B cell (primary cell): ENCODE measurements at regions not wholly inside any gene's neighbourhood (a gene's known extent, or its start where the extent isn't known, plus 50 kb on each side); places are given as distances from the start of the nearest gene placed in this dataset.

Experiments used
- ATAC-seq: fragments of 200-7000 bp; cut with Tn5 transposase; one replicate; pipeline ENCODE4 v1.10.0; 2021; ENCODE audit warnings: low read depth, mild to moderate bottlenecking, moderate number of reproducible peaks, moderate library complexity
- CTCF ChIA-PET: fragments of 350-600 bp; sonication (Branson Sonifier 250); formaldehyde crosslinking; loops from one replicate; lab custom pipeline; 2021; ENCODE audit warnings: antibody characterized with exemption, inconsistent platforms; lab: Charles Lee
- POLR2A ChIA-PET: fragments of 350-600 bp; sonication (Branson Sonifier 250); formaldehyde crosslinking; loops from one replicate; lab custom pipeline; 2021; ENCODE audit warnings: antibody characterized with exemption; lab: Charles Lee
- DNase-seq: peaks from one replicate; pipeline ENCODE4 v3.0.0; 2013
- H2AFZ ChIP-seq: 2 replicates; pipeline ENCODE4 v1.6.1; 2012; ENCODE audit warnings: mild to moderate bottlenecking, low read depth, low read length; ENCODE audit not compliant: insufficient read depth, poor library complexity, severe bottlenecking
- H3K27ac ChIP-seq, 2 donors: 1 replicate in 1 of 2; 2 replicates in 1 of 2; pipeline ENCODE4 v1.5.1; 2012 to 2013; ENCODE audit warnings: low read length in 2 of 2, mild to moderate bottlenecking in 2 of 2, moderate library complexity in 1 of 2
- H3K27me3 ChIP-seq, 4 experiments: fragments of 200-600 bp in 1 of 4; sonication (generic) in 1 of 4; replicated peaks in 1 of 4; 1 replicate in 2 of 4; 2 replicates in 2 of 4; pipeline versions ENCODE4 v1.6.1 to v1.7.0; 2013 to 2016; ENCODE audit warnings: low read length in 3 of 4, mild to moderate bottlenecking in 2 of 4, mixed read lengths in 1 of 4, moderate library complexity in 1 of 4; ENCODE audit not compliant: insufficient read depth in 4 of 4, control insufficient read depth in 3 of 4; ENCODE audit errors: control extremely low read depth in 1 of 4
- H3K36me3 ChIP-seq, 2 experiments: replicated peaks in 1 of 2; 1 replicate in 1 of 2; 2 replicates in 1 of 2; pipeline versions ENCODE4 v1.6.1 to v1.7.1; 2013; ENCODE audit warnings: low read length in 1 of 2; ENCODE audit not compliant: insufficient read depth in 2 of 2, control insufficient read depth in 1 of 2; ENCODE audit errors: control extremely low read depth in 1 of 2, extremely low read depth in 1 of 2
- H3K4me1 ChIP-seq, 2 donors: fragments of 200-600 bp in 1 of 2; sonication (generic) in 1 of 2; 1 replicate in 1 of 2; 2 replicates in 1 of 2; pipeline versions ENCODE4 v1.5.1 to v1.6.1; 2013 to 2017; ENCODE audit warnings: low read length in 2 of 2; ENCODE audit not compliant: control insufficient read depth in 2 of 2, insufficient read depth in 2 of 2
- H3K4me2 ChIP-seq: replicated peaks from 2 replicates; pipeline ENCODE3; 2012; ENCODE audit warnings: mild to moderate bottlenecking, low read depth, low read length; ENCODE audit not compliant: poor library complexity, severe bottlenecking
- H3K4me3 ChIP-seq, 5 experiments: fragments of 200-600 bp in 1 of 5; sonication (generic) in 1 of 5; 1 replicate in 3 of 5; 2 replicates in 2 of 5; pipeline versions ENCODE4 v1.5.1 to v1.7.0; 2011 to 2016; ENCODE audit warnings: low read length in 4 of 5, mild to moderate bottlenecking in 4 of 5, low read depth in 2 of 5, control low read depth in 1 of 5, moderate library complexity in 1 of 5; ENCODE audit not compliant: insufficient read depth in 1 of 5; ENCODE audit errors: control extremely low read depth in 1 of 5, extremely low read depth in 1 of 5
- H3K79me2 ChIP-seq: fragments of 200-600 bp; sonication (generic); one replicate; pipeline ENCODE4 v1.6.0; 2016; ENCODE audit warnings: low read length; ENCODE audit not compliant: control insufficient read depth, insufficient read depth
- H3K9ac ChIP-seq: fragments of 200-600 bp; sonication (generic); 2 replicates; pipeline ENCODE4 v1.6.1; 2017; ENCODE audit warnings: mild to moderate bottlenecking, low read length, moderate library complexity
- H3K9me3 ChIP-seq, 3 donors: one replicate each; pipeline versions ENCODE4 v1.6.1 to v1.7.1; 2013; ENCODE audit warnings: low read length in 2 of 3; ENCODE audit not compliant: control insufficient read depth in 2 of 3, insufficient read depth in 1 of 3; ENCODE audit errors: control extremely low read depth in 1 of 3
- H4K20me1 ChIP-seq: 2 replicates; pipeline ENCODE4 v1.6.0; 2012; ENCODE audit warnings: mild to moderate bottlenecking, low read length; ENCODE audit not compliant: insufficient read depth, control insufficient read depth, poor library complexity, severe bottlenecking
- H3K27ac Mint-ChIP-seq: one replicate; pipeline ENCODE4 v1.8.0; 2021; ENCODE audit warnings: mixed read lengths
- H3K27me3 Mint-ChIP-seq: one replicate; pipeline ENCODE4 v1.8.0; 2021; ENCODE audit warnings: mixed read lengths
- H3K4me1 Mint-ChIP-seq: one replicate; pipeline ENCODE4 v1.8.0; 2021; ENCODE audit warnings: mixed read lengths
- H3K4me3 Mint-ChIP-seq: one replicate; pipeline ENCODE4 v1.8.0; 2021; ENCODE audit warnings: mixed read lengths
- H3K9me3 Mint-ChIP-seq: one replicate; pipeline ENCODE4 v1.8.0; 2022; ENCODE audit warnings: mixed read lengths; ENCODE audit not compliant: insufficient read depth
- EZH2 ChIP-seq: IDR thresholded peaks from 2 replicates; pipeline ENCODE4 v1.6.1; 2012; ENCODE audit warnings: borderline replicate concordance, low read depth, mild to moderate bottlenecking, moderate library complexity, low read length; ENCODE audit not compliant: insufficient read depth, poor library complexity, severe bottlenecking
- WGBS: methylation state at CpG from one replicate; pipeline ENCODE4 v1.1.5; 2013; ENCODE audit warnings: missing lambda C conversion rate; ENCODE audit not compliant: insufficient coverage; 5-methylcytosine and 5-hydroxymethylcytosine counted together
- intact Hi-C: fragments of 100-400 bp; cut with micrococcal nuclease; formaldehyde crosslinking; loops from one replicate; pipeline ENCODE4 v1.10.0; 2022
- TF ChIP-seq, protein P1 (sequence below): fragments of 200-600 bp; IDR thresholded peaks from one replicate; pipeline ENCODE4 v1.8.0; 2022; ENCODE audit warnings: antibody characterized with exemption, mild to moderate bottlenecking

DNA sequence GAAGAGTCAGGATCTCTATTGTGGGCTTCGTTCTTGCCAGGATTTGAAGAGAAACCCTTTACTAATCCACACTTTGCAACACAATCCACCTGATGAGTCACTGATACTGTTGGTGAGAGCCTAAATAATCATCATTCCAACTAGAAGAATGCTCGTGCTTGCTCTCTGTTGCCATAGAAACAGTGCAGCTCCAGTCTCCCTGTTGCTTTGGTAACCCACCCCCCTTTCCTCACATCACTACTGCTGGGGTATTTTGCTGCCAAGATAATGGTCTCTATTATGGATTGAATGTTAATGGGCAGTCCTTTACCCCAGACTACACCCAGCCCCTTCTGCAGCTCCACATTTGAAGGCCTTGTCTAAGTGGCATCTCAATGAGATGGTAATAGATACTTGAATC is 190.4 kb downstream of the ABCC12 start:
- Histone ChIP-seq H3K36me3 (no peaks in the 10 kb centered on the region), H3K27me3 (no peaks in the 10 kb centered on the region), H3K4me3 (no peak overlapping the region), H3K79me2 (no peaks in the 10 kb centered on the region), H2AFZ (no peak overlapping the region), H3K9ac (no peak overlapping the region), H3K4me1 (no peaks in the 10 kb centered on the region), H3K27ac (no peak overlapping the region), H3K4me2 (no peak overlapping the region), H3K9me3 (no peaks in the 10 kb centered on the region), H4K20me1 (no peaks in the 10 kb centered on the region)
- POLR2A ChIA-PET = no interaction called here
- no CpG with 5 or more reads among the region's 2 CpGs for WGBS
- CTCF ChIA-PET = no interaction called here
- Mint-ChIP-seq H3K27me3 (peaks cover 3% of the 10 kb centered on the region), H3K4me3 (no peak overlapping the region), H3K27ac (no peak overlapping the region), H3K4me1 (no peaks in the 10 kb centered on the region), H3K9me3 (no peaks in the 10 kb centered on the region)
- intact Hi-C loops = no loop called here
- DNase-seq (no peak), ATAC-seq (no peak)
- TF ChIP-seq, protein P1, sequence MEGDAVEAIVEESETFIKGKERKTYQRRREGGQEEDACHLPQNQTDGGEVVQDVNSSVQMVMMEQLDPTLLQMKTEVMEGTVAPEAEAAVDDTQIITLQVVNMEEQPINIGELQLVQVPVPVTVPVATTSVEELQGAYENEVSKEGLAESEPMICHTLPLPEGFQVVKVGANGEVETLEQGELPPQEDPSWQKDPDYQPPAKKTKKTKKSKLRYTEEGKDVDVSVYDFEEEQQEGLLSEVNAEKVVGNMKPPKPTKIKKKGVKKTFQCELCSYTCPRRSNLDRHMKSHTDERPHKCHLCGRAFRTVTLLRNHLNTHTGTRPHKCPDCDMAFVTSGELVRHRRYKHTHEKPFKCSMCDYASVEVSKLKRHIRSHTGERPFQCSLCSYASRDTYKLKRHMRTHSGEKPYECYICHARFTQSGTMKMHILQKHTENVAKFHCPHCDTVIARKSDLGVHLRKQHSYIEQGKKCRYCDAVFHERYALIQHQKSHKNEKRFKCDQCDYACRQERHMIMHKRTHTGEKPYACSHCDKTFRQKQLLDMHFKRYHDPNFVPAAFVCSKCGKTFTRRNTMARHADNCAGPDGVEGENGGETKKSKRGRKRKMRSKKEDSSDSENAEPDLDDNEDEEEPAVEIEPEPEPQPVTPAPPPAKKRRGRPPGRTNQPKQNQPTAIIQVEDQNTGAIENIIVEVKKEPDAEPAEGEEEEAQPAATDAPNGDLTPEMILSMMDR = no peak
- no peak for TF ChIP-seq EZH2

- no peak for TF ChIP-seq EZH2
- TF ChIP-seq, protein P1 = no peak
- ATAC-seq (no peak), DNase-seq (no peak)
- Mint-ChIP-seq H3K27me3 (peaks cover 12% of the 10 kb centered on the region), H3K4me1 (no peaks in the 10 kb centered on the region), H3K27ac (no peak overlapping the region), H3K4me3 (no peak overlapping the region), H3K9me3 (no peaks in the 10 kb centered on the region)
- 86% methylated on average over 2 of the region's 5 CpGs for WGBS
- H3K27ac ChIP-seq = no peak overlapping the region
- POLR2A ChIA-PET = no interaction called here
- intact Hi-C loops = no loop called here
- H3K27me3 ChIP-seq = no peaks in the 10 kb centered on the region
- H3K4me1 ChIP-seq = no peaks in the 10 kb centered on the region
- H3K36me3 ChIP-seq = no peaks in the 10 kb centered on the region
- CTCF ChIA-PET = no interaction called here
- H3K79me2 ChIP-seq = no peaks in the 10 kb centered on the region
- no peak overlapping the region for H3K4me3 ChIP-seq
- no peak overlapping the region for H2AFZ ChIP-seq
- H4K20me1 ChIP-seq = no peaks in the 10 kb centered on the region
- H3K9me3 ChIP-seq = no peaks in the 10 kb centered on the region
- H3K9ac ChIP-seq = no peak overlapping the region
- no peak overlapping the region for H3K4me2 ChIP-seq
Measured at GRCh38 chr16:47958726-47959125, 197.1 kb downstream of the ABCC12 start.
